ENCODE measurements at regions not wholly inside any gene's neighbourhood (a gene's known extent, or its start where the extent isn't known, plus 50 kb on each side); places are given as distances from the start of the nearest gene placed in this dataset.

DNA sequence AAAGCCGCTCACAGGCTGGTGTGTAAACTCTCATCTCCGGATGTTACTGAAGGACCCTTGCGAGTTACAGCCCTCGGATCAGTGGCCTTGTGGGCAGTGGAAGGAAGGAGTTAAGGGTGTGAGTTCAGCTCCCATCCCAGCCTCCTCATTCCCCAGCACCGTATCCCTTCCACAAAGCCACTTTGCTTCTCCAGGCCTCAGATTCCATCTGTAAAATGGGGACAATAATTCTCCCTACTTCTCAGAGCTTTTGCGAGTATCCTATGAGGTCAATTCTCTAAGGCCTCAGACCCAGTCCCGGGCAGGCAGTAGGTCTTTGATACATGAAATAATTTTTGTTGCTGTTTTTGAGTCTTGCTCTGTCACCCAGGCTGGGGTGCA is 141.3 kb downstream of the C9orf50 start:
- ChIA-PET CTCF (ENCODE audit: partially characterized antibody) (interaction anchor here (1.0 to 4.9 kb wide), 7 partner anchors 10 to 341 kb away, joined by 3 to 27 read pairs (median 5); no protein-coding TSS in a partner anchor), POLR2A (ENCODE audit: partially characterized antibody) (interaction anchor here (1.0 to 1.2 kb wide), 2 partner anchors 25 to 301 kb away, joined by 3 read pairs; no protein-coding TSS in a partner anchor)
- H3K23ac ChIP-seq (ENCODE audit: insufficient read length): no peak overlapping the region
- no peaks in the 10 kb centered on the region for H3K79me1 ChIP-seq (ENCODE audit: low read depth, low read length)
- H3K14ac ChIP-seq (ENCODE audit: insufficient read length): no peak overlapping the region
- no peak overlapping the region for H3K4me3 ChIP-seq (ENCODE audit: extremely low read depth in 1 of 4, insufficient read depth in 2 of 4, low read depth in 3 of 4, low read length in 4 of 4)
- H3K56ac ChIP-seq (replicated peaks; ENCODE audit: insufficient read length, low read depth, low read length): no peak overlapping the region
- H2BK120ac ChIP-seq (replicated peaks; ENCODE audit: low read depth, low read length): no peak overlapping the region
- H4K91ac ChIP-seq (replicated peaks; ENCODE audit: insufficient read length, low read length): no peak overlapping the region
- no peak overlapping the region for H2BK12ac ChIP-seq (ENCODE audit: low read depth, low read length)
- no peak overlapping the region; a peak in 1 of 7 replicates for H3K9ac ChIP-seq (replicated peaks in 1 of 4; ENCODE audit: extremely low read depth in 1 of 4, low read depth in 3 of 4, low read length in 3 of 4)
- H4K20me1 ChIP-seq (replicated peaks in 1 of 2; ENCODE audit: control insufficient read depth in 1 of 2, insufficient read depth in 2 of 2, low read length in 2 of 2): no peaks in the 10 kb centered on the region
- no peak overlapping the region for H3K4me2 ChIP-seq (ENCODE audit: insufficient read depth in 1 of 2, low read depth in 2 of 2, low read length in 2 of 2)
- peaks cover 5 to 7% of the 10 kb centered on the region in 2 experiments; a peak in 3 of 4 replicates for H3K9me3 ChIP-seq (ENCODE audit: insufficient read depth in 2 of 2, low read depth in 1 of 2, low read length in 1 of 2)
- no peak overlapping the region for H4K8ac ChIP-seq (ENCODE audit: extremely low read depth, insufficient read depth, low read length)
- H3K27ac ChIP-seq (ENCODE audit: low read depth, low read length): no peak overlapping the region
- H3K18ac ChIP-seq (ENCODE audit: extremely low read depth, low read length): no peak overlapping the region
- no peaks in the 10 kb centered on the region for H3K36me3 ChIP-seq (ENCODE audit: control insufficient read depth in 2 of 4, insufficient read depth in 4 of 4, low read length in 3 of 4)
- H2AK5ac ChIP-seq (ENCODE audit: low read depth, low read length): no peak overlapping the region
- 88% methylated on average over 7 of the region's 7 CpGs; no CpG with 5 or more reads in 1 of the 2 experiments for WGBS, 2 experiments (ENCODE audit: extremely low coverage in 1 of 2, insufficient coverage in 1 of 2, insufficient read length in 1 of 2, insufficient replicate concordance in 2 of 2, low coverage in 1 of 2, low lambda C conversion rate in 2 of 2, missing lambda C conversion rate in 1 of 2)
- peaks cover 8 to 24% (median 14%) of the 10 kb centered on the region in 4 experiments for H3K4me1 ChIP-seq (replicated peaks in 1 of 4; ENCODE audit: control insufficient read depth in 3 of 4, insufficient read depth in 4 of 4, low read length in 3 of 4)
- no peak overlapping the region for H3K4ac ChIP-seq (replicated peaks; ENCODE audit: insufficient read length, low read depth, low read length)
- no peak for TF ChIP-seq CEBPB (IDR thresholded peaks at IDR 0.05; ENCODE audit: low read depth, low read length)
- no peak for TF ChIP-seq HDAC6 (IDR thresholded peaks at IDR 0.05; ENCODE audit: low read depth, low read length)
- TF ChIP-seq RBBP5 (IDR thresholded peaks at IDR 0.05; ENCODE audit: borderline replicate concordance, low read depth, low read length): no peak
- TF ChIP-seq, protein P1, sequence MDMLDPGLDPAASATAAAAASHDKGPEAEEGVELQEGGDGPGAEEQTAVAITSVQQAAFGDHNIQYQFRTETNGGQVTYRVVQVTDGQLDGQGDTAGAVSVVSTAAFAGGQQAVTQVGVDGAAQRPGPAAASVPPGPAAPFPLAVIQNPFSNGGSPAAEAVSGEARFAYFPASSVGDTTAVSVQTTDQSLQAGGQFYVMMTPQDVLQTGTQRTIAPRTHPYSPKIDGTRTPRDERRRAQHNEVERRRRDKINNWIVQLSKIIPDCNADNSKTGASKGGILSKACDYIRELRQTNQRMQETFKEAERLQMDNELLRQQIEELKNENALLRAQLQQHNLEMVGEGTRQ (IDR thresholded peaks at IDR 0.05; ENCODE audit: low read length): no peak
- TF ChIP-seq SP1 (IDR thresholded peaks at IDR 0.05; ENCODE audit: low read depth, low read length): no peak
- TF ChIP-seq HDAC2 (IDR thresholded peaks at IDR 0.05; ENCODE audit: borderline replicate concordance in 1 of 2, low read depth in 2 of 2, low read length in 2 of 2): no peak
- no peak for TF ChIP-seq JUN (IDR thresholded peaks at IDR 0.05; ENCODE audit: low read depth, low read length)
- no peak for TF ChIP-seq SIN3A (conservative IDR thresholded peaks at IDR 0.05 in 1 of 2, IDR thresholded peaks at IDR 0.05 in 1 of 2; ENCODE audit: low read depth in 1 of 2, low read length in 2 of 2)
- TF ChIP-seq FOSL1 (IDR thresholded peaks at IDR 0.05; ENCODE audit: insufficient read depth, low read depth, low read length): no peak
- no peak for DNase-seq (ENCODE audit: low read depth in 1 of 2, low spot score in 2 of 2)
- no peaks in the 10 kb centered on the region for H3K79me2 ChIP-seq (ENCODE audit: control insufficient read depth in 1 of 2, insufficient read depth in 2 of 2, low read length in 2 of 2)
- peaks cover 9% of the 10 kb centered on the region for H3K23me2 ChIP-seq (ENCODE audit: low read depth, low read length)
- FAIRE-seq: no peak
- no peak overlapping the region for H2BK20ac ChIP-seq (ENCODE audit: low read length)
- peak overlapping the region; percentile 49; the same call in 1 of the 2 replicates for H2BK15ac ChIP-seq (ENCODE audit: low read length)
- H3K27me3 ChIP-seq (replicated peaks in 1 of 4; ENCODE audit: control insufficient read depth in 3 of 4, extremely low read depth in 1 of 4, insufficient read depth in 3 of 4, low read length in 3 of 4): peaks cover 10 to 35% (median 30%) of the 10 kb centered on the region in 4 experiments
- no peak overlapping the region for H2BK5ac ChIP-seq (ENCODE audit: low read depth, low read length)
- no peak overlapping the region for H4K5ac ChIP-seq (ENCODE audit: insufficient read length, low read depth, low read length)
- H2AFZ ChIP-seq (ENCODE audit: low read length): no peak overlapping the region
